ENCODE measurements at regions not wholly inside any gene's neighbourhood (a gene's known extent, or its start where the extent isn't known, plus 50 kb on each side); places are given as distances from the start of the nearest gene placed in this dataset.

GRCh38 chr12:103105971-103106597, 148.6 kb downstream of the ASCL1 start:
- intact Hi-C loops (cut with micrococcal nuclease), result no loop called here

DNA sequence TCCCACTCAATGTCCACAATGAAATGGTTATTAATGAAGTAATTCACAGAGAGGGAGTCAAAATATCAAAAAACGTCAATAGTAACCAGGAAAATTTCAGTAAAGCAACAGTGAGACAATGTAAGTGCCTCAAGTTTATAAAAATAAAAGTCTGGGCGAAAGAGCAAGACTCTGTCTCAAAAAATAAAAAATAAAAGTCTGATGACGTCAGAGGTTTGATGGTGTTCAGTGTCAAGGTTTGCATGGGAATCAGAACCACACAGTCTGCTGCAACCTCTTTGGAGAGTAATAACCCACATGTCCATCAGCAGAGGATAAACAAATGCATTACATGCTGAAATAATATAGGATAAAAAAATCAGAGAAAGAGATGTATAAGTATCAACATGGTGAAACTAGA, 152.4 kb downstream of the ASCL1 start:
- intact Hi-C loops (cut with micrococcal nuclease), result no loop called here
- no peak overlapping the region for H3K4me2 ChIP-seq (ENCODE audit: low read length)
- RAD21 ChIA-PET (ENCODE audit: low non-redundant PET in 1 of 2, low total read pairs in 2 of 2, uncharacterized antibody in 2 of 2, unreplicated experiment in 2 of 2), result no interaction called here
- no peak for TF ChIP-seq EGR1 (IDR thresholded peaks at IDR 0.05; ENCODE audit: low read depth)
- no peak for TF ChIP-seq SRF (IDR thresholded peaks at IDR 0.05; ENCODE audit: low read depth)
- TF ChIP-seq ZNF274 (IDR thresholded peaks at IDR 0.05; ENCODE audit: low read depth, low read length), result no peak
- TF ChIP-seq EZH2 (IDR thresholded peaks at IDR 0.05), result no peak
- no peak for TF ChIP-seq TCF7L2 (IDR thresholded peaks at IDR 0.05; ENCODE audit: borderline replicate concordance, extremely low read depth, insufficient read depth, insufficient read length)
- TF ChIP-seq ELF1 (IDR thresholded peaks at IDR 0.05; ENCODE audit: borderline replicate concordance, low read depth), result no peak
- TF ChIP-seq SIN3A (IDR thresholded peaks at IDR 0.05; ENCODE audit: low read depth), result no peak
- no peak for TF ChIP-seq SP1 (IDR thresholded peaks at IDR 0.05; ENCODE audit: low read depth)
- TF ChIP-seq, protein P1, sequence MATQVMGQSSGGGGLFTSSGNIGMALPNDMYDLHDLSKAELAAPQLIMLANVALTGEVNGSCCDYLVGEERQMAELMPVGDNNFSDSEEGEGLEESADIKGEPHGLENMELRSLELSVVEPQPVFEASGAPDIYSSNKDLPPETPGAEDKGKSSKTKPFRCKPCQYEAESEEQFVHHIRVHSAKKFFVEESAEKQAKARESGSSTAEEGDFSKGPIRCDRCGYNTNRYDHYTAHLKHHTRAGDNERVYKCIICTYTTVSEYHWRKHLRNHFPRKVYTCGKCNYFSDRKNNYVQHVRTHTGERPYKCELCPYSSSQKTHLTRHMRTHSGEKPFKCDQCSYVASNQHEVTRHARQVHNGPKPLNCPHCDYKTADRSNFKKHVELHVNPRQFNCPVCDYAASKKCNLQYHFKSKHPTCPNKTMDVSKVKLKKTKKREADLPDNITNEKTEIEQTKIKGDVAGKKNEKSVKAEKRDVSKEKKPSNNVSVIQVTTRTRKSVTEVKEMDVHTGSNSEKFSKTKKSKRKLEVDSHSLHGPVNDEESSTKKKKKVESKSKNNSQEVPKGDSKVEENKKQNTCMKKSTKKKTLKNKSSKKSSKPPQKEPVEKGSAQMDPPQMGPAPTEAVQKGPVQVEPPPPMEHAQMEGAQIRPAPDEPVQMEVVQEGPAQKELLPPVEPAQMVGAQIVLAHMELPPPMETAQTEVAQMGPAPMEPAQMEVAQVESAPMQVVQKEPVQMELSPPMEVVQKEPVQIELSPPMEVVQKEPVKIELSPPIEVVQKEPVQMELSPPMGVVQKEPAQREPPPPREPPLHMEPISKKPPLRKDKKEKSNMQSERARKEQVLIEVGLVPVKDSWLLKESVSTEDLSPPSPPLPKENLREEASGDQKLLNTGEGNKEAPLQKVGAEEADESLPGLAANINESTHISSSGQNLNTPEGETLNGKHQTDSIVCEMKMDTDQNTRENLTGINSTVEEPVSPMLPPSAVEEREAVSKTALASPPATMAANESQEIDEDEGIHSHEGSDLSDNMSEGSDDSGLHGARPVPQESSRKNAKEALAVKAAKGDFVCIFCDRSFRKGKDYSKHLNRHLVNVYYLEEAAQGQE (IDR thresholded peaks at IDR 0.05; ENCODE audit: low read depth), result no peak
- no peak for TF ChIP-seq JUND (IDR thresholded peaks at IDR 0.05)

More at GRCh38 chr12:103105971-103106597, 148.6 kb downstream of the ASCL1 start:
- no peak overlapping the region for H2AFZ ChIP-seq (ENCODE audit: low read depth, low read length, poor library complexity, severe bottlenecking)
- no peaks in the 10 kb centered on the region for H4K20me1 ChIP-seq (ENCODE audit: insufficient read depth)
- RAD21 ChIA-PET (ENCODE audit: low non-redundant PET in 1 of 2, low total read pairs in 2 of 2, uncharacterized antibody in 2 of 2, unreplicated experiment in 2 of 2), result no interaction called here
- CTCF ChIA-PET, result no interaction called here
- no peak overlapping the region for H3K4me3 ChIP-seq (replicated peaks in 1 of 2; ENCODE audit: low read depth in 1 of 2, low read length in 2 of 2)
- no peak overlapping the region for H3K4me2 ChIP-seq (ENCODE audit: low read length)
- H3K9me2 ChIP-seq (ENCODE audit: insufficient read depth), result no peaks in the 10 kb centered on the region
- H3K4me1 ChIP-seq (ENCODE audit: control insufficient read depth in 1 of 2, insufficient read depth in 2 of 2, low read length in 2 of 2), result no peaks in the 10 kb centered on the region
- no peak for ATAC-seq
- H3K9me3 ChIP-seq (ENCODE audit: control insufficient read depth in 1 of 2, insufficient read depth in 1 of 2, low read depth in 1 of 2, low read length in 2 of 2), result no peaks in the 10 kb centered on the region
- no peak for TF ChIP-seq RAD21 (IDR thresholded peaks at IDR 0.05; ENCODE audit: low read depth)
- TF ChIP-seq, protein P2, sequence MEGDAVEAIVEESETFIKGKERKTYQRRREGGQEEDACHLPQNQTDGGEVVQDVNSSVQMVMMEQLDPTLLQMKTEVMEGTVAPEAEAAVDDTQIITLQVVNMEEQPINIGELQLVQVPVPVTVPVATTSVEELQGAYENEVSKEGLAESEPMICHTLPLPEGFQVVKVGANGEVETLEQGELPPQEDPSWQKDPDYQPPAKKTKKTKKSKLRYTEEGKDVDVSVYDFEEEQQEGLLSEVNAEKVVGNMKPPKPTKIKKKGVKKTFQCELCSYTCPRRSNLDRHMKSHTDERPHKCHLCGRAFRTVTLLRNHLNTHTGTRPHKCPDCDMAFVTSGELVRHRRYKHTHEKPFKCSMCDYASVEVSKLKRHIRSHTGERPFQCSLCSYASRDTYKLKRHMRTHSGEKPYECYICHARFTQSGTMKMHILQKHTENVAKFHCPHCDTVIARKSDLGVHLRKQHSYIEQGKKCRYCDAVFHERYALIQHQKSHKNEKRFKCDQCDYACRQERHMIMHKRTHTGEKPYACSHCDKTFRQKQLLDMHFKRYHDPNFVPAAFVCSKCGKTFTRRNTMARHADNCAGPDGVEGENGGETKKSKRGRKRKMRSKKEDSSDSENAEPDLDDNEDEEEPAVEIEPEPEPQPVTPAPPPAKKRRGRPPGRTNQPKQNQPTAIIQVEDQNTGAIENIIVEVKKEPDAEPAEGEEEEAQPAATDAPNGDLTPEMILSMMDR (IDR thresholded peaks at IDR 0.05 in 2 of 3, conservative IDR thresholded peaks at IDR 0.05 in 1 of 3; ENCODE audit: borderline replicate concordance in 1 of 3, insufficient read depth in 1 of 3, low read depth in 2 of 3, low read length in 2 of 3), result no peak
- TF ChIP-seq ZFX (IDR thresholded peaks at IDR 0.05), result no peak
- TF ChIP-seq CBX3 (IDR thresholded peaks at IDR 0.05; ENCODE audit: low read depth), result no peak
- TF ChIP-seq CEBPB (IDR thresholded peaks at IDR 0.05; ENCODE audit: low read depth), result no peak
- BruUV-seq (replicated peaks), result no TSS peak
- no peak overlapping the region for H3K9ac ChIP-seq (ENCODE audit: low read length)
- peaks cover 5% of the 10 kb centered on the region; the same call in 1 of the 2 replicates for H3K27me3 ChIP-seq (ENCODE audit: insufficient read depth, low read length)
- no peaks in the 10 kb centered on the region for H3K36me3 ChIP-seq (ENCODE audit: control insufficient read depth in 1 of 2, insufficient read depth in 2 of 2, low read length in 2 of 2)
- no peak overlapping the region for H3K27ac ChIP-seq (ENCODE audit: low read depth, low read length)
- DNase-seq (ENCODE audit: low read depth, low spot score), result no peak
- POLR2A ChIA-PET, result no interaction called here
- H3K79me2 ChIP-seq (ENCODE audit: insufficient read depth, low read length), result no peaks in the 10 kb centered on the region

More for the DNA sequence above, 152.4 kb downstream of the ASCL1 start:
- ATAC-seq (no peak), DNase-seq (ENCODE audit: low read depth, low spot score) (no peak)
- Histone ChIP-seq H4K20me1 (ENCODE audit: insufficient read depth) (no peaks in the 10 kb centered on the region; the same call in 1 of the 2 replicates), H3K9me2 (ENCODE audit: insufficient read depth) (no peaks in the 10 kb centered on the region), H3K27ac (ENCODE audit: low read depth, low read length) (no peak overlapping the region), H3K9ac (ENCODE audit: low read length) (no peak overlapping the region), H2AFZ (ENCODE audit: low read depth, low read length, poor library complexity, severe bottlenecking) (no peak overlapping the region), H3K36me3 (ENCODE audit: control insufficient read depth in 1 of 2, insufficient read depth in 2 of 2, low read length in 2 of 2) (no peaks in the 10 kb centered on the region), H3K27me3 (ENCODE audit: insufficient read depth, low read length) (peaks cover 5% of the 10 kb centered on the region; the same call in 1 of the 2 replicates), H3K4me3 (replicated peaks in 1 of 2; ENCODE audit: low read depth in 1 of 2, low read length in 2 of 2) (no peak overlapping the region), H3K9me3 (ENCODE audit: control insufficient read depth in 1 of 2, insufficient read depth in 1 of 2, low read depth in 1 of 2, low read length in 2 of 2) (no peaks in the 10 kb centered on the region), H3K79me2 (ENCODE audit: insufficient read depth, low read length) (no peaks in the 10 kb centered on the region), H3K4me1 (ENCODE audit: control insufficient read depth in 1 of 2, insufficient read depth in 2 of 2, low read length in 2 of 2) (no peaks in the 10 kb centered on the region)
- ChIA-PET POLR2A (no interaction called here), CTCF (no interaction called here)
- BruUV-seq (replicated peaks), result no TSS peak

Measured in HCT116 (cell line).